Body of pancreas (tissue), 4 donors: ENCODE measurements at regions not wholly inside any gene's neighbourhood (a gene's known extent, or its start where the extent isn't known, plus 50 kb on each side); places are given as distances from the start of the nearest gene placed in this dataset.

ENCODE experiments used
- CTCF ChIP-seq, 7 experiments: fragments of 450-650 bp in 4 of 7; fragments of 200-600 bp in 3 of 7; sonication (generic) in 3 of 7; IDR thresholded peaks; one replicate each; pipeline ENCODE4 v1.5.1; 2016 to 2019; ENCODE audit warnings: antibody characterized with exemption in 7 of 7
- POLR2A ChIP-seq, 3 donors: fragments of 450-650 bp; IDR thresholded peaks; one replicate each; pipeline ENCODE4 v1.6.1; 2016; ENCODE audit warnings: antibody characterized with exemption in 3 of 3, mild to moderate bottlenecking in 2 of 3

- TF ChIP-seq CTCF (IDR thresholded peaks at IDR 0.05) (no peak), POLR2A (IDR thresholded peaks at IDR 0.05) (no peak)
These were observed 52.1 kb upstream of the ANO1 start for GRCh38 chr11:70026012-70026411.
